Testis (tissue), 2 donors: ENCODE measurements at regions not wholly inside any gene's neighbourhood (a gene's known extent, or its start where the extent isn't known, plus 50 kb on each side); places are given as distances from the start of the nearest gene placed in this dataset.

Experiments
- CTCF ChIP-seq, 3 experiments: fragments of 450-650 bp in 2 of 3; fragments of 200-600 bp in 1 of 3; sonication (generic) in 1 of 3; IDR thresholded peaks; one replicate each; pipeline ENCODE4 v1.5.1; 2016 to 2019; ENCODE audit warnings: antibody characterized with exemption in 3 of 3, mild to moderate bottlenecking in 2 of 3, moderate library complexity in 1 of 3
- POLR2A ChIP-seq: fragments of 450-650 bp; IDR thresholded peaks from one replicate; pipeline ENCODE4 v1.6.1; 2017; ENCODE audit warnings: antibody characterized with exemption, mild to moderate bottlenecking, moderate library complexity

GRCh38 chr3:68458581-68458980 lies 473.8 kb downstream of the TAFA4 start:
- TF ChIP-seq CTCF (IDR thresholded peaks at IDR 0.05) (no peak), POLR2A (no peak)
